ENCODE measurements at regions not wholly inside any gene's neighbourhood (a gene's known extent, or its start where the extent isn't known, plus 50 kb on each side); places are given as distances from the start of the nearest gene placed in this dataset.

DNA sequence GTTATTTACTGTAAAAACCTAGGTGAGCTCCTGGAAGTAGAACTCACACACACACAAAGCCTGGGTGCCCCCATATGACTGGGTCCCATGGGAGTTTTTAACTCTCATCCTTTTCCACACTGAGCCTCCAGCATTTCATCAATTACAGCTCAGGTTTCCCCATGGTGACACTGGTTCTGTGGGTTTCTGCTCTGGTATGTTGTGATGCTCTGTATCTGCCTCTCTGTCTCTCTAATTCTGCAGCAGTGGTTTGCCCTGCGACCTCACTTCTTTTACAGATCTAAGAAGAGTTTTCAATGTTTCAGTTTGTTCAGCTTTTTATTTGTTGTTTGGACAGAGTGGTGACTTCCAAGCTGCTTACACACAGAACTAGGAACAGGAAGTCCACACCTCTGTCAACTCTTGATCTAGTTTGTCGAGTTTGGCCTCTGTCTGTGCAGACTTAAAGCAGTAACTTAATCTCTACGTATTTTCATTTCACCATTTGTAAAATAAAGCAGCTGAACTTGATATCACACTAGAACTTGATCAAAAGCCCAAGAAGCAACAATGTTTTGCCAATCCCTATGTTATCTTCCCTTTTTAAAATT is 554.3 kb downstream of the EPHA7 start:
- TF ChIP-seq, protein P1, sequence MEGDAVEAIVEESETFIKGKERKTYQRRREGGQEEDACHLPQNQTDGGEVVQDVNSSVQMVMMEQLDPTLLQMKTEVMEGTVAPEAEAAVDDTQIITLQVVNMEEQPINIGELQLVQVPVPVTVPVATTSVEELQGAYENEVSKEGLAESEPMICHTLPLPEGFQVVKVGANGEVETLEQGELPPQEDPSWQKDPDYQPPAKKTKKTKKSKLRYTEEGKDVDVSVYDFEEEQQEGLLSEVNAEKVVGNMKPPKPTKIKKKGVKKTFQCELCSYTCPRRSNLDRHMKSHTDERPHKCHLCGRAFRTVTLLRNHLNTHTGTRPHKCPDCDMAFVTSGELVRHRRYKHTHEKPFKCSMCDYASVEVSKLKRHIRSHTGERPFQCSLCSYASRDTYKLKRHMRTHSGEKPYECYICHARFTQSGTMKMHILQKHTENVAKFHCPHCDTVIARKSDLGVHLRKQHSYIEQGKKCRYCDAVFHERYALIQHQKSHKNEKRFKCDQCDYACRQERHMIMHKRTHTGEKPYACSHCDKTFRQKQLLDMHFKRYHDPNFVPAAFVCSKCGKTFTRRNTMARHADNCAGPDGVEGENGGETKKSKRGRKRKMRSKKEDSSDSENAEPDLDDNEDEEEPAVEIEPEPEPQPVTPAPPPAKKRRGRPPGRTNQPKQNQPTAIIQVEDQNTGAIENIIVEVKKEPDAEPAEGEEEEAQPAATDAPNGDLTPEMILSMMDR (conservative IDR thresholded peaks at IDR 0.05 in 1 of 2, IDR thresholded peaks at IDR 0.05 in 1 of 2; ENCODE audit: extremely low read depth in 1 of 2, insufficient read depth in 1 of 2, low read depth in 1 of 2, low read length in 2 of 2): no peak
- no peak for TF ChIP-seq EZH2 (IDR thresholded peaks at IDR 0.05; ENCODE audit: borderline replicate concordance, low read length)

Measured in mammary epithelial cell (primary cell).